ENCODE measurements at regions not wholly inside any gene's neighbourhood (a gene's known extent, or its start where the extent isn't known, plus 50 kb on each side); places are given as distances from the start of the nearest gene placed in this dataset.

- Mint-ChIP-seq H3K27me3 (ENCODE audit: insufficient read depth) (peaks cover 4% of the 10 kb centered on the region; the same call in 1 of the 2 replicates), H3K27ac (no peak overlapping the region), H3K4me3 (no peak overlapping the region), H3K36me3 (ENCODE audit: low read depth) (no peaks in the 10 kb centered on the region), H3K9me3 (peaks cover 4% of the 10 kb centered on the region; the same call in 1 of the 2 replicates), H3K4me1 (ENCODE audit: low read depth) (no peaks in the 10 kb centered on the region)
- TF ChIP-seq, protein P1, sequence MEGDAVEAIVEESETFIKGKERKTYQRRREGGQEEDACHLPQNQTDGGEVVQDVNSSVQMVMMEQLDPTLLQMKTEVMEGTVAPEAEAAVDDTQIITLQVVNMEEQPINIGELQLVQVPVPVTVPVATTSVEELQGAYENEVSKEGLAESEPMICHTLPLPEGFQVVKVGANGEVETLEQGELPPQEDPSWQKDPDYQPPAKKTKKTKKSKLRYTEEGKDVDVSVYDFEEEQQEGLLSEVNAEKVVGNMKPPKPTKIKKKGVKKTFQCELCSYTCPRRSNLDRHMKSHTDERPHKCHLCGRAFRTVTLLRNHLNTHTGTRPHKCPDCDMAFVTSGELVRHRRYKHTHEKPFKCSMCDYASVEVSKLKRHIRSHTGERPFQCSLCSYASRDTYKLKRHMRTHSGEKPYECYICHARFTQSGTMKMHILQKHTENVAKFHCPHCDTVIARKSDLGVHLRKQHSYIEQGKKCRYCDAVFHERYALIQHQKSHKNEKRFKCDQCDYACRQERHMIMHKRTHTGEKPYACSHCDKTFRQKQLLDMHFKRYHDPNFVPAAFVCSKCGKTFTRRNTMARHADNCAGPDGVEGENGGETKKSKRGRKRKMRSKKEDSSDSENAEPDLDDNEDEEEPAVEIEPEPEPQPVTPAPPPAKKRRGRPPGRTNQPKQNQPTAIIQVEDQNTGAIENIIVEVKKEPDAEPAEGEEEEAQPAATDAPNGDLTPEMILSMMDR (IDR thresholded peaks at IDR 0.05): no peak
- no peak for DNase-seq
These were observed 615.0 kb upstream of the FANCL start for GRCh38 chr2:58856100-58856499.

- no peak for DNase-seq
- TF ChIP-seq, protein P1 (IDR thresholded peaks at IDR 0.05): no peak
- Mint-ChIP-seq H3K27me3 (ENCODE audit: insufficient read depth) (peaks cover 4% of the 10 kb centered on the region; the same call in 1 of the 2 replicates), H3K9me3 (peaks cover 4% of the 10 kb centered on the region; the same call in 1 of the 2 replicates), H3K36me3 (ENCODE audit: low read depth) (no peaks in the 10 kb centered on the region), H3K4me1 (ENCODE audit: low read depth) (no peaks in the 10 kb centered on the region), H3K4me3 (no peak overlapping the region), H3K27ac (no peak overlapping the region)
These were observed 612.3 kb upstream of the FANCL start for GRCh38 chr2:58853420-58853819.

DNA sequence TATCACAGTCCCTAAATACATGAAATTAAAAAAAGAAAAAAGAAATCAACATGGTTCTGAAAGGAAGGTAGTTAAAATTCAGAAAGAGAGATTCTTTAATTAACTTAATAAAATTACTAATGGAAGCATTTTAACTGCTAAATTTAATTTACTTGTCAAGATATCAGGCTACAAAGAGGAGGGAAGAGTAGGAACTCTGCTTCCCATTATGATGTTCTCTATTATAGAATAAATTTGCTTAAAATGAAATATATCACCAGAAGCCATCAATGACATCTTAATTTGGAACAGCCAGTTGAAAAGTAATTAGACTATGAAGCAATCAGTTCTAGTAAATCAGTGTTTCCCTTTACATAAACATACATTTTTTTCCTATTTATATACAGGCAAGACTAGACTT lies 611.8 kb upstream of the FANCL start:
- Mint-ChIP-seq H3K4me3 (no peak overlapping the region), H3K27ac (no peak overlapping the region), H3K27me3 (ENCODE audit: insufficient read depth) (peaks cover 4% of the 10 kb centered on the region; the same call in 1 of the 2 replicates), H3K9me3 (peaks cover 4% of the 10 kb centered on the region; the same call in 1 of the 2 replicates), H3K4me1 (ENCODE audit: low read depth) (no peaks in the 10 kb centered on the region), H3K36me3 (ENCODE audit: low read depth) (no peaks in the 10 kb centered on the region)
- no peak for DNase-seq
- TF ChIP-seq, protein P1 (IDR thresholded peaks at IDR 0.05): no peak

DNA sequence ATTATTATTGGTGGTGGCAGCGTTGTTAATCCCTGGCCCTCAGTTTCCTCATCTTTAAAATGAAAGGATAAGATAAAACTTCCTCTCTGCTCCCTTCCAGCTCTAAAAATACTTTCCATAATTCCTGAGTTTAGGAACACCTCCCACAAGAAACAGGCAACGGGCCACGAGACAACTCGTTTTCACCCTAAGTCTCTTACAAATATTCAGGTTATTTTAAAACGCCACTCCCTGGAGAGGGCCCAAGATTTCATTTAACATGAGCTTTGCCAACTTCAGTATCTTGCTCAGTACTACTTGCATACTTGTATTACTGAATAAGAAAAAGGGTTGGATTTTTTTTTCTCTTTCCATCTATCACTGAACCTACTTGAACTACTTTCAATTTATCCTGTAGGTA lies 611.1 kb upstream of the FANCL start:
- no peak overlapping the region for H3K4me3 Mint-ChIP-seq
- H3K4me1 Mint-ChIP-seq (ENCODE audit: low read depth): no peaks in the 10 kb centered on the region
- DNase-seq: no peak
- peaks cover 6% of the 10 kb centered on the region for H3K27me3 Mint-ChIP-seq (ENCODE audit: insufficient read depth)
- TF ChIP-seq, protein P1 (IDR thresholded peaks at IDR 0.05): no peak
- H3K9me3 Mint-ChIP-seq: peaks cover 4% of the 10 kb centered on the region; the same call in 1 of the 2 replicates
- H3K36me3 Mint-ChIP-seq (ENCODE audit: low read depth): no peaks in the 10 kb centered on the region
- no peak overlapping the region for H3K27ac Mint-ChIP-seq

- no peak for DNase-seq
- Mint-ChIP-seq H3K27ac (no peak overlapping the region), H3K36me3 (ENCODE audit: low read depth) (no peaks in the 10 kb centered on the region), H3K27me3 (ENCODE audit: insufficient read depth) (peaks cover 7% of the 10 kb centered on the region), H3K4me1 (ENCODE audit: low read depth) (no peaks in the 10 kb centered on the region), H3K9me3 (no peaks in the 10 kb centered on the region), H3K4me3 (no peak overlapping the region)
- TF ChIP-seq, protein P1 (IDR thresholded peaks at IDR 0.05): peak; percentile 21; the same call in 1 of the 2 replicates
These were observed 610.5 kb upstream of the FANCL start for GRCh38 chr2:58851598-58851997.

- peaks cover 3% of the 10 kb centered on the region for H3K27me3 Mint-ChIP-seq (ENCODE audit: insufficient read depth)
- no peak overlapping the region for H3K27ac Mint-ChIP-seq
- no peaks in the 10 kb centered on the region for H3K36me3 Mint-ChIP-seq (ENCODE audit: low read depth)
- no peaks in the 10 kb centered on the region for H3K4me1 Mint-ChIP-seq (ENCODE audit: low read depth)
- no peak overlapping the region for H3K4me3 Mint-ChIP-seq
- TF ChIP-seq, protein P1 (IDR thresholded peaks at IDR 0.05): no peak
- DNase-seq: no peak
- H3K9me3 Mint-ChIP-seq: no peaks in the 10 kb centered on the region
These were observed 603.9 kb upstream of the FANCL start for GRCh38 chr2:58845011-58845410.

All from HFFc6 (cell line).